Left forelimb (tissue), 1 donor: ENCODE measurements at regions not wholly inside any gene's neighbourhood (a gene's known extent, or its start where the extent isn't known, plus 50 kb on each side); places are given as distances from the start of the nearest gene placed in this dataset.

Experiments used
- DNase-seq: peaks from one replicate; pipeline ENCODE4 v3.0.0-alpha.2; 2018; ENCODE audit warnings: low spot score

- no peak for DNase-seq
Observed at GRCh38 chr2:176540995-176541394, 271.8 kb downstream of the MTX2 start.

GRCh38 chr2:176542476-176542875, 273.2 kb downstream of the MTX2 start:
- no peak for DNase-seq

GRCh38 chr2:176544557-176544956, 275.3 kb downstream of the MTX2 start:
- DNase-seq: no peak

- DNase-seq: no peak
Observed at GRCh38 chr2:176544991-176545956, 276.0 kb downstream of the MTX2 start.

- no peak for DNase-seq
Observed at GRCh38 chr2:176546550-176546949, 277.3 kb downstream of the MTX2 start.

- DNase-seq: no peak
Observed at GRCh38 chr2:176552501-176553135, 283.4 kb downstream of the MTX2 start.

GRCh38 chr2:176553685-176554100, 284.5 kb downstream of the MTX2 start:
- peak; percentile 82 for DNase-seq

- peak; percentile 80 for DNase-seq
Observed at GRCh38 chr2:176554101-176555048, 285.1 kb downstream of the MTX2 start.

GRCh38 chr2:176555112-176555511, 285.9 kb downstream of the MTX2 start:
- DNase-seq: no peak

- no peak for DNase-seq
Observed at GRCh38 chr2:176555781-176556180, 286.5 kb downstream of the MTX2 start.

- DNase-seq: no peak
Observed at GRCh38 chr2:176556373-176556772, 287.1 kb downstream of the MTX2 start.

GRCh38 chr2:176557821-176558220, 288.6 kb downstream of the MTX2 start:
- DNase-seq: no peak

- no peak for DNase-seq
Observed at GRCh38 chr2:176558574-176559140, 289.4 kb downstream of the MTX2 start.

GRCh38 chr2:176560296-176560695, 291.1 kb downstream of the MTX2 start:
- DNase-seq: no peak

- DNase-seq: no peak
Observed at GRCh38 chr2:176561706-176562105, 292.5 kb downstream of the MTX2 start.

GRCh38 chr2:176562359-176563078, 293.3 kb downstream of the MTX2 start:
- no peak for DNase-seq

GRCh38 chr2:176565641-176566323, 296.5 kb downstream of the MTX2 start:
- DNase-seq: peak; percentile 74

GRCh38 chr2:176566496-176566895, 297.3 kb downstream of the MTX2 start:
- DNase-seq: no peak

GRCh38 chr2:176566961-176567360, 297.7 kb downstream of the MTX2 start:
- DNase-seq: no peak

GRCh38 chr2:176567361-176567760, 298.1 kb downstream of the MTX2 start:
- DNase-seq: no peak
